ENCODE measurements at regions not wholly inside any gene's neighbourhood (a gene's known extent, or its start where the extent isn't known, plus 50 kb on each side); places are given as distances from the start of the nearest gene placed in this dataset.

GRCh38 chr5:3343911-3344310 lies 251.7 kb upstream of the IRX1 start:
- TF ChIP-seq, protein P1, sequence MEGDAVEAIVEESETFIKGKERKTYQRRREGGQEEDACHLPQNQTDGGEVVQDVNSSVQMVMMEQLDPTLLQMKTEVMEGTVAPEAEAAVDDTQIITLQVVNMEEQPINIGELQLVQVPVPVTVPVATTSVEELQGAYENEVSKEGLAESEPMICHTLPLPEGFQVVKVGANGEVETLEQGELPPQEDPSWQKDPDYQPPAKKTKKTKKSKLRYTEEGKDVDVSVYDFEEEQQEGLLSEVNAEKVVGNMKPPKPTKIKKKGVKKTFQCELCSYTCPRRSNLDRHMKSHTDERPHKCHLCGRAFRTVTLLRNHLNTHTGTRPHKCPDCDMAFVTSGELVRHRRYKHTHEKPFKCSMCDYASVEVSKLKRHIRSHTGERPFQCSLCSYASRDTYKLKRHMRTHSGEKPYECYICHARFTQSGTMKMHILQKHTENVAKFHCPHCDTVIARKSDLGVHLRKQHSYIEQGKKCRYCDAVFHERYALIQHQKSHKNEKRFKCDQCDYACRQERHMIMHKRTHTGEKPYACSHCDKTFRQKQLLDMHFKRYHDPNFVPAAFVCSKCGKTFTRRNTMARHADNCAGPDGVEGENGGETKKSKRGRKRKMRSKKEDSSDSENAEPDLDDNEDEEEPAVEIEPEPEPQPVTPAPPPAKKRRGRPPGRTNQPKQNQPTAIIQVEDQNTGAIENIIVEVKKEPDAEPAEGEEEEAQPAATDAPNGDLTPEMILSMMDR (IDR thresholded peaks at IDR 0.05) = no peak
- TF ChIP-seq POLR2A (IDR thresholded peaks at IDR 0.05) = no peak

Measured in tibial nerve (tissue), 3 donors.